Body of pancreas (tissue), 4 donors: ENCODE measurements at regions not wholly inside any gene's neighbourhood (a gene's known extent, or its start where the extent isn't known, plus 50 kb on each side); places are given as distances from the start of the nearest gene placed in this dataset.

ENCODE experiments used
- POLR2A ChIP-seq, 3 donors: fragments of 450-650 bp; IDR thresholded peaks; one replicate each; pipeline ENCODE4 v1.6.1; 2016; ENCODE audit warnings: antibody characterized with exemption in 3 of 3, mild to moderate bottlenecking in 2 of 3
- TF ChIP-seq, protein P1 (sequence below), 7 experiments: fragments of 450-650 bp in 4 of 7; fragments of 200-600 bp in 3 of 7; sonication (generic) in 3 of 7; IDR thresholded peaks; one replicate each; pipeline ENCODE4 v1.5.1; 2016 to 2019; ENCODE audit warnings: antibody characterized with exemption in 7 of 7

- TF ChIP-seq POLR2A (IDR thresholded peaks at IDR 0.05), result no peak
- TF ChIP-seq, protein P1, sequence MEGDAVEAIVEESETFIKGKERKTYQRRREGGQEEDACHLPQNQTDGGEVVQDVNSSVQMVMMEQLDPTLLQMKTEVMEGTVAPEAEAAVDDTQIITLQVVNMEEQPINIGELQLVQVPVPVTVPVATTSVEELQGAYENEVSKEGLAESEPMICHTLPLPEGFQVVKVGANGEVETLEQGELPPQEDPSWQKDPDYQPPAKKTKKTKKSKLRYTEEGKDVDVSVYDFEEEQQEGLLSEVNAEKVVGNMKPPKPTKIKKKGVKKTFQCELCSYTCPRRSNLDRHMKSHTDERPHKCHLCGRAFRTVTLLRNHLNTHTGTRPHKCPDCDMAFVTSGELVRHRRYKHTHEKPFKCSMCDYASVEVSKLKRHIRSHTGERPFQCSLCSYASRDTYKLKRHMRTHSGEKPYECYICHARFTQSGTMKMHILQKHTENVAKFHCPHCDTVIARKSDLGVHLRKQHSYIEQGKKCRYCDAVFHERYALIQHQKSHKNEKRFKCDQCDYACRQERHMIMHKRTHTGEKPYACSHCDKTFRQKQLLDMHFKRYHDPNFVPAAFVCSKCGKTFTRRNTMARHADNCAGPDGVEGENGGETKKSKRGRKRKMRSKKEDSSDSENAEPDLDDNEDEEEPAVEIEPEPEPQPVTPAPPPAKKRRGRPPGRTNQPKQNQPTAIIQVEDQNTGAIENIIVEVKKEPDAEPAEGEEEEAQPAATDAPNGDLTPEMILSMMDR (IDR thresholded peaks at IDR 0.05), result no peak
These were observed 1135.3 kb upstream of the CDH8 start for GRCh38 chr16:63171545-63171944.
